ENCODE measurements at regions not wholly inside any gene's neighbourhood (a gene's known extent, or its start where the extent isn't known, plus 50 kb on each side); places are given as distances from the start of the nearest gene placed in this dataset.

DNA sequence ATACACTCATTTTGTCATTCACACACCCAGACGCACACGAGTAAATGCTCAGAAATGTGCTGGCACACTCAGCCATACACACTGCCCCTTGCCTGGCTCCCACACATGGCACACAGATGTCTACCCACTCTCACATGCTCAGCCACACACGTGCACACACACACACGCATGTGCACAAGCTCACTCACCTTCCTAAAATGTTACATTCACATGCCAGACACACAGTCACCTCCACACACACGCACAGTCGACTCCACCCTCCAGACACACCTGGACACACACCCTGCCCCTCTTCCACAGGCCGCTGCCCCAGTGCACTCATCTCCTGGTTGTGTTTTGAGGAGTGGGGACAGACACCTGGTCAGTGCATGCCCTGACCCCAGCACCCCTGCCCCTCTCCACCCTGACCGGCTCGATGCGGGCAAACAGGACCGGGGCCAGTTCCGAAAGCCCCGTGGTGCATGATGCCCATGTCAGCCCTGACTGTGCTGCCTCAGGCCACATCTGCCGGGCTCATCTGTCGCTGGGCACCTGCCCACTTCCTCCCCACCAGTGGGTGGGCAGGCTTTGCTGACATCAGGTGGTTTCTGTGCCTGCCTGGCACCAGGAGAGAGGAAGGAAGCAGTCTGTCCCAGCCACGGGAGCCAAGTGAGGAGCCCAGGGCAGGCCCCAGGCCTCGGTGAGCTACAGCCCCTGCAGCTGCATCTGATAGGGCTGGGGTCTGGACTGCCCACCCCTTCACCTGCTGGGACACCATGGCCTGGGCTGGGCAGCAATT lies 84.9 kb upstream of the ZNF716 start:
- no peak overlapping the region for H3K9ac ChIP-seq (ENCODE audit: low read length)
- no peaks in the 10 kb centered on the region for H3K27me3 ChIP-seq (ENCODE audit: insufficient read depth, low read length)
- H3K36me3 ChIP-seq (ENCODE audit: insufficient read depth, low read length): no peaks in the 10 kb centered on the region
- no peaks in the 10 kb centered on the region for H3K4me1 Mint-ChIP-seq (ENCODE audit: low read depth, unreplicated experiment)
- H3K27ac ChIP-seq (ENCODE audit: low read depth, low read length): no peak overlapping the region
- H3K9me3 Mint-ChIP-seq (ENCODE audit: unreplicated experiment): peaks cover 38% of the 10 kb centered on the region
- no peaks in the 10 kb centered on the region for H3K36me3 Mint-ChIP-seq (ENCODE audit: low read depth, unreplicated experiment)
- no peak overlapping the region for H2AFZ ChIP-seq (ENCODE audit: low read depth, low read length)
- TF ChIP-seq EZH2 (IDR thresholded peaks at IDR 0.05; ENCODE audit: insufficient read depth, low read length): no peak
- TF ChIP-seq, protein P1, sequence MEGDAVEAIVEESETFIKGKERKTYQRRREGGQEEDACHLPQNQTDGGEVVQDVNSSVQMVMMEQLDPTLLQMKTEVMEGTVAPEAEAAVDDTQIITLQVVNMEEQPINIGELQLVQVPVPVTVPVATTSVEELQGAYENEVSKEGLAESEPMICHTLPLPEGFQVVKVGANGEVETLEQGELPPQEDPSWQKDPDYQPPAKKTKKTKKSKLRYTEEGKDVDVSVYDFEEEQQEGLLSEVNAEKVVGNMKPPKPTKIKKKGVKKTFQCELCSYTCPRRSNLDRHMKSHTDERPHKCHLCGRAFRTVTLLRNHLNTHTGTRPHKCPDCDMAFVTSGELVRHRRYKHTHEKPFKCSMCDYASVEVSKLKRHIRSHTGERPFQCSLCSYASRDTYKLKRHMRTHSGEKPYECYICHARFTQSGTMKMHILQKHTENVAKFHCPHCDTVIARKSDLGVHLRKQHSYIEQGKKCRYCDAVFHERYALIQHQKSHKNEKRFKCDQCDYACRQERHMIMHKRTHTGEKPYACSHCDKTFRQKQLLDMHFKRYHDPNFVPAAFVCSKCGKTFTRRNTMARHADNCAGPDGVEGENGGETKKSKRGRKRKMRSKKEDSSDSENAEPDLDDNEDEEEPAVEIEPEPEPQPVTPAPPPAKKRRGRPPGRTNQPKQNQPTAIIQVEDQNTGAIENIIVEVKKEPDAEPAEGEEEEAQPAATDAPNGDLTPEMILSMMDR (IDR thresholded peaks at IDR 0.05; ENCODE audit: insufficient read depth, low read depth, low read length): no peak
- FAIRE-seq (no peak), DNase-seq (ENCODE audit: low read depth) (no peak)
- no peak overlapping the region for H3K4me2 ChIP-seq (ENCODE audit: low read length)
- no peaks in the 10 kb centered on the region for H3K27me3 Mint-ChIP-seq (ENCODE audit: low read depth, unreplicated experiment)
- no peak overlapping the region for H3K4me3 ChIP-seq (ENCODE audit: insufficient read depth, low read depth, low read length)
- peaks cover 8% of the 10 kb centered on the region for H3K9me3 ChIP-seq (ENCODE audit: insufficient read depth, low read depth, low read length)
- no peak overlapping the region for H3K4me3 Mint-ChIP-seq (ENCODE audit: unreplicated experiment)
- H3K79me2 ChIP-seq (ENCODE audit: insufficient read depth, low read length): no peaks in the 10 kb centered on the region
- H4K20me1 ChIP-seq (ENCODE audit: insufficient read depth, low read length): no peaks in the 10 kb centered on the region
- no peak overlapping the region for H3K27ac Mint-ChIP-seq (ENCODE audit: unreplicated experiment)
- no peaks in the 10 kb centered on the region for H3K4me1 ChIP-seq (ENCODE audit: insufficient read depth, low read length)

DNA sequence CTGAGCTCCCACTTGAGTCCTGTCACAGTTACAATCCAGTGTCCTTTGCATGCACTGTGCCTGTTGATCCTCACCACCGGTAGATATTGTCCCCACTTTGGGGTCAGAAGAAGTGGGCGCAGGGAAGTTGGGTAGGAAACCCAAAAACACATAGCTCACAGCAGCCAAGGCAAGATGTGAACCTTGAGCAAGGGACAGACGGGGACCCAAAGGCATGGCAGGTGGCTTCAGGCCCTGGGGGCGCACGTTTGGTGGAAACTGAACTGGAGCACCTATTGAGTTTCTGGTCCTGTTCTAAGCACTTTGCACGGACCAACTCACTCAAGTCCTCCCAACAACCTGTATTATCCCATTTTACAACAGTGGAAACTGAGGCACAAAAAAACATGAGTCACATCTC lies 82.8 kb upstream of the ZNF716 start:
- H3K4me3 Mint-ChIP-seq (ENCODE audit: unreplicated experiment): no peak overlapping the region

More for the DNA sequence above, 82.8 kb upstream of the ZNF716 start:
- Histone ChIP-seq H3K9ac (ENCODE audit: low read length) (no peak overlapping the region), H3K4me1 (ENCODE audit: insufficient read depth, low read length) (no peaks in the 10 kb centered on the region), H3K4me3 (ENCODE audit: insufficient read depth, low read depth, low read length) (no peak overlapping the region), H3K79me2 (ENCODE audit: insufficient read depth, low read length) (no peaks in the 10 kb centered on the region), H3K27ac (ENCODE audit: low read depth, low read length) (no peak overlapping the region), H3K9me3 (ENCODE audit: insufficient read depth, low read depth, low read length) (peaks cover 8% of the 10 kb centered on the region), H3K36me3 (ENCODE audit: insufficient read depth, low read length) (no peaks in the 10 kb centered on the region), H2AFZ (ENCODE audit: low read depth, low read length) (no peak overlapping the region), H3K4me2 (ENCODE audit: low read length) (no peak overlapping the region), H4K20me1 (ENCODE audit: insufficient read depth, low read length) (no peaks in the 10 kb centered on the region), H3K27me3 (ENCODE audit: insufficient read depth, low read length) (no peaks in the 10 kb centered on the region)
- TF ChIP-seq, protein P1 (IDR thresholded peaks at IDR 0.05; ENCODE audit: insufficient read depth, low read depth, low read length): no peak
- TF ChIP-seq EZH2 (IDR thresholded peaks at IDR 0.05; ENCODE audit: insufficient read depth, low read length): no peak
- H3K4me1 Mint-ChIP-seq (ENCODE audit: low read depth, unreplicated experiment): no peaks in the 10 kb centered on the region
- no peak for DNase-seq (ENCODE audit: low read depth)
- H3K9me3 Mint-ChIP-seq (ENCODE audit: unreplicated experiment): peaks cover 33% of the 10 kb centered on the region
- FAIRE-seq: no peak
- H3K36me3 Mint-ChIP-seq (ENCODE audit: low read depth, unreplicated experiment): no peaks in the 10 kb centered on the region
- no peak overlapping the region for H3K27ac Mint-ChIP-seq (ENCODE audit: unreplicated experiment)
- H3K27me3 Mint-ChIP-seq (ENCODE audit: low read depth, unreplicated experiment): no peaks in the 10 kb centered on the region
